ENCODE measurements at regions not wholly inside any gene's neighbourhood (a gene's known extent, or its start where the extent isn't known, plus 50 kb on each side); places are given as distances from the start of the nearest gene placed in this dataset.
A peak's percentile ranks its signal among the peaks of the same experiment; 100 is the strongest.
"Not testable (repeated sequence)": the region's sequence is repeated elsewhere in the genome, so short reads cannot be mapped to it uniquely, and the experiment has no call there.

DNA sequence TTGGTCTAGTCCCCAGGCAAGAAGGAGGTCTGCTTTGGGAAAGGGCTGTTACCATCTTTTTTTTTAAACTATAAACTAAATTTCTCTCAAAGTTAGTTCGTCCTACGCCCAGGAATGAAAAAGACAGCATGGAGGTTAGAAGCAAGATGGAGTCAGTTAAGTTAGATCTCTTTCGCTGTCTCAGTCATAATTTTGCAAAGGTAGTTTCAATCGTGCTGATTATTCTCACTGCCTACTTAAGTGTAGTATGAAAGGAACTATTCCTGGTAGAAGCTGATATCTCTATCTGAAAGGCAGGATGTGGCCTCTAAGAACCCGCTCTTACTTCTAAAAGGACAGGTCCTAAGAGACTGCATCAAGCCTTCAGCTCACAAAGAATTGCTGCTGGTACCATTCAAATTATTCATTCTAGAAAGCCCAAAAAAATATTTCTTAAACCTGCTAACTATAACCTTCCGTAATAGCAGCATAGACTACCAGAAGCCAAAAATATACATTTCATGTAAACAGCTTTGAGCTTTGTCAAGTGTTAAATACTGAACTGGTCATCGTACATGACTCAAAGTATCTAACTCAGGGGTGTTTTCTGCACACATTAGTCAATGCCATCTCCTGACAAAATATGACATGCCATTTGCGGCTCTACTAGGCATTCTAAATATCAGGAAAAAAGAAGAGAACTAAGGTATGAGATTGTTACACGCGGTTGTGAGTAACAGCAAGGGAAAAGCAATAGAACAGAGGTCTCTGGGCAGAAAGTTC, 96.0 kb upstream of the CCDC80 start:
- DNase-seq: no peak

GRCh38 chr3:112736386-112736785, 95.4 kb upstream of the CCDC80 start:
- DNase-seq: no peak

DNA sequence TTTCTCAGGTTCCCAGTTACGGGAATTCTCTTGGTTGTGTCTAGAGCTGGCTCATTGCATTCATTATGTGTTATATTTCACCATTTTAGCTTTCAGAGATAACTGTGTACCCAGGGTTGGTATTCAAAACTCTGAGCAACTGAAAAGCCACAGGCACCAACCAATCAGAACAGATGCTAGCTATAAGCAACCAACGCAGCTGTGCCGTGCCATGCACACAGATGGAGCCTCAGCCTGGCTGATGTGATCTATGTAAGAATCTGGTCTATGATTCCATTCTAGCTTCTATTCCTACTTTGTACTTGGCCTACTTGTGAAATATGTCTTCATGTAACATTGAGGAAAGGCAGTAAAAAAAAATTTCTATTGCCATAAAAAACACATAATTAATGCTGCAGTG, 95.0 kb upstream of the CCDC80 start:
- no peak for DNase-seq

DNA sequence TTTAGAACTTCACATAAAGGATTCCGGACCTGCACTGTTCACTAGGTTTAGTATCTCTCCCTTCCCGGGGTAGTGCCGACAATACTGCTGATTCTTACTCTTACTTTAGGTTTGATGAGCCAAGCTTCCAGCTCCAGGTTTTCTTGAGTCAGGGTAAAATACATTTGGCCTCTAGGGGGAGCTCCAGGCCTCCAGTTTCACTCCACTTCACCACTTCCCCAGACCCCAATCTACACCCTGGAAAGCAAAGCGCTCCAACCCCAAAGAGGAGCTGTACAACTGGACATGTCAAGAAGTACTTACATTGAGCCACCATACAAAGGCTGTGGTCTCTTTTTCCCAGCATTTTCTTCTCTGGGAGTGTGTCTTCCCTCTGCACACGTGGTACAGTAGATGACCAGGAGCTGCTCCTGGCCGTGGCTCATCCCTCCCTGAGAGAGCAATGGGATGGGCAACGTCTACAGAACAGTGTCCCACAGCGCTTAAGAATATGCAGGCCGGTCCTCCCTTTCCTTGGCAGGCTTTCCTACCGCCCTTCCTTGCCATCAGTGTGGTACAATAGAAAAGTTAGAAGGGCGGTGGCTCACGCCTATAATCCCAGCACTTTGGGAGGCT, 93.9 kb upstream of the CCDC80 start:
- peak; percentile 10 to 33 (median 13) for DNase-seq

DNA sequence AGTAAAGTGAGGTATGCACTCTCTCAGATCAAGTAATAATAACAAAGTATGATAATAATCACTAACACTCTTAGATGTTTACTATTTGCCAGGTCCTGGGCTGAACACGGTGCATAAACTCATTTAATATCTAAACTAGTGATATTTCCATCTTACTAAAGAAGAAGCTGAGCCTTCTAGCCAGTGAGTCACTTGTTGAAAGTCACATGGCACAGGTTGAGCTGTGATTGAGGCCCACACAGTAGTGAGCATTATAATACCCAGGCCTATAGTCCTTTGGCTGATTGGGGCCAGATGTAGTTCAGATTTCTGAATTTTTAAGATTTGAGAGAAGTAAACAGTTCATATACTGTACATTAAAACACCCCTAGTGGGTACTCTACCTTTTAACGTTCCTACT, 93.2 kb upstream of the CCDC80 start:
- no peak for DNase-seq

DNA sequence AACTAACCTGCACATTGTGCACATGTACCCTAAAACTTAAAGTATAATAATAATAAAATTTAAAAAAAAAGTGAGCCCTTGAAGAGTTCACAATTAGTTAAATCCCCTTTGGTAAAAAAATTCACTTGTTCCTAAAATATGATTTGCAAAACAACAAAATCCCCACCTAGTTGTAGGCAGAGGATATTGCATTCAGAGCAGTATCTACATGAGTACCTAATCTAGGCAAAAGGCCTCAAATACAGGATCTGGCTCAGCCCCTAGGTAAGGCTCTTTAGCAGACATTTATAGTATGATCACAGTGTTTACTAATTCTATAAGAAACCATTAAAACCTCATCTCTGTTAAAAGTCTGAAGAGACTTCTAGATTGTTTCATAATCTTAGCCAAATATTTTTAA, 89.3 kb upstream of the CCDC80 start:
- no peak for DNase-seq

DNA sequence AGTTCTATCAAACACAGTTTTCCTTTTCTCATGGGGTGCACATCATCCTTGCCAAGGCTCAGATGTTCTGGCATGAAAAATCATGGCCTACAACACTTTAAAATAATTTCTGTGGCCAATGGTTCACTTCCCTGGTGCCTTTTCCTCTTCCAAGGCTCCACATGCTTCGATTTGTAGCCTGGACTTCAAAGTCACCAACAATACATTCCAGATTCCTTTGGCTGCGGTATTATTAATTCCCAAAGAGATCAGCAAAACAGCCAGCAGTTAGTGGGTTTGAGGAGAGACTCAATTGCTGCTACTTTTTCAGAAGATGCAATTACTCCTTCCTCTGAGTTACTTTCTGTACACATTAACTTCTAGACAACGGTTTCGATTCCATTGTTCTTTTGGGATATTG, 80.3 kb upstream of the CCDC80 start:
- DNase-seq: no peak

DNA sequence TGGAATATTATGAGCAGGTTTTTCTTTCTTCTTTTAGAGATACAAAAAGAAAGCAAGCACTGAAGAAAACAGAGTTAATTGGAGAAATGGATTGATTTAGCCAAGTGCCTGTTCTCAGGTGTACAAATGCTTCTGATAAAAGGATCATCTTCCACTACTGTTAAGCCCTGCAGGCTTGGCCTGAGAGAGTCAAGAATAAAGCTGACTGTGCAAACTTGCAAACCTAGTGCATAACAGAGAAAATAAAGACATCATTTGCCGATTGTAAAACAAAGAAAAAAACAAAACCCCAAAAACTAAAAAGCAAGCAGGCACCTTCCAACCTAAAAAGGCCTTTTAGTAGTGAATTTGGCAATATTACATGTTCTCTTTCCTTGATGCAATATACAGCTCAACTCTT, 78.0 kb upstream of the CCDC80 start:
- DNase-seq: no peak

- DNase-seq: no peak
Measured at GRCh38 chr3:112718516-112718915, 77.6 kb upstream of the CCDC80 start.

- no peak for DNase-seq
Measured at GRCh38 chr3:112709911-112710310, 69.0 kb upstream of the CCDC80 start.

DNA sequence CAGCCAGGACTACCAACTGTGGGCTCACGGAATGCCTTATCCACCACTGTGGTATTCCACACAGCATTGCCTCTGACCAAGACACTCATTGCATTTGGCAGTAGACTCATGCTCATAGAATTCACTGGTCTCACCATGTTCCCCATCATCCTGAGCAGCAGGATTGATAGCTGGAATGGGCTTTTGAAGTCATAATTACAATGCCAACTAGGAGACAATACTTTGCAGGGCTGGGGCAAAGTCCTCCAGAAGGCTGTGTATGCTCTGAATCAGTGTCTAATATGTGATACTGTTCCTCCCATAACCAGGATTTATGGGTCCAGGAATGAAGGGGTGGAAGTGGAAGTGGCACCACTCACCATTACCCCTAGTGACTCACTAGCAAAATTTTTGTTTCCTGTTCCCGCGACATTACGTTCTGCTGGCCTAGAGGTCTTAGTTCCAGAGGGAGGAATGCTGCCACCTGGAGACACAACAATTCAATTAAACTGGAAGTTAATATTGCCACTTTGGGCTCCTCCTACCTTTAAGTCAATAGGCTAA, 58.6 kb upstream of the CCDC80 start:
- DNase-seq: no peak

GRCh38 chr3:112698442-112698841, 57.5 kb upstream of the CCDC80 start:
- DNase-seq: not testable (repeated sequence)

GRCh38 chr3:112696244-112696643, 55.3 kb upstream of the CCDC80 start:
- not testable (repeated sequence) for DNase-seq

DNA sequence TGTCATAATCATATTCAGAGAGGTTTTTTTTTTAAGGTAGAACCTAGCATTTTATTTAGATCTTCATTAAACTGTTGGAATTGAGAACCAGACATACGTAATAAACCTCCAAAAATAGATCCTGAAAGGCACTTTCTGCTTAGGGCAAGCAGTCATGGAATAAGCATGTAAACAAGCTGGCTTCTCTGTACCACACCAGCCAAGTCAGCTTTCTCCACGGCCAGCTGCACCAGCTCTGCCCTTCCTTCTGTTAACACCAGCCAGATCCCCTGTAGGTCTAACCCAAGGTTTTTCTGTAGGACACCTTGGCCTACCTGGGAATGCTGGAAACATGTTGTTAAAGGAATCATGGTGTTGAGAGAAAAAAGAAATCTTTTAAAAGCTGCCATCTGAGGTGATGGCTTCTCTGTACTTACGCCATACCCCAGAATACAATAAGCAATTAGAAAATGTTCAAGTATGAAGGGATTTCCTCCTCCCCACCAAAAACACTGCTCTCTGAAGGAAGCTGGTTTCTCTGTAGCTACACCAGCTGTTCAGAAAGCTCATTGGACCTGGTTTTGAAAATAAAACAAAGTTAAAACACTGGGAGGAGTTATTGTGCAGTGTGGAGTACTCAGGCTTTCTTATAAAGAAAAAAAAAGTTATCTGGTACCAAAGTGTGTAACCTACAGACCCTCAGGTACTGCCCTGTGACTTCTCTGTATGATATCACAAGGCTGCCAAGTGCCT, 54.6 kb upstream of the CCDC80 start:
- DNase-seq: not testable (repeated sequence)

GRCh38 chr3:112694906-112695305, 54.0 kb upstream of the CCDC80 start:
- not testable (repeated sequence) for DNase-seq

GRCh38 chr3:112693186-112693585, 52.2 kb upstream of the CCDC80 start:
- no peak for DNase-seq
